MM.1S (cell line): ENCODE measurements at regions not wholly inside any gene's neighbourhood (a gene's known extent, or its start where the extent isn't known, plus 50 kb on each side); places are given as distances from the start of the nearest gene placed in this dataset.

Experiments
- CTCF ChIP-seq: fragments of 300-600 bp; sonication (generic); IDR thresholded peaks from 2 replicates; pipeline ENCODE4 v1.5.1; 2016; ENCODE audit warnings: antibody characterized with exemption, low read length, mixed read lengths
- EZH2 ChIP-seq: fragments of 300-600 bp; sonication (generic); optimal IDR thresholded peaks from 2 replicates; pipeline ENCODE3; 2017; ENCODE audit warnings: low read depth, mild to moderate bottlenecking, antibody characterized with exemption, low read length, mixed read lengths
- EZH2phosphoT487 ChIP-seq: fragments of 300-600 bp; sonication (generic); IDR thresholded peaks from 2 replicates; pipeline ENCODE4 v1.6.1; 2018; ENCODE audit warnings: antibody characterized with exemption, low read length

GRCh38 chr11:70494559-70495350, 96.4 kb downstream of the CTTN start:
- no peak for TF ChIP-seq CTCF
- TF ChIP-seq EZH2 = no peak
- no peak for TF ChIP-seq EZH2phosphoT487
